Right hindlimb (tissue), 1 donor: ENCODE measurements at regions not wholly inside any gene's neighbourhood (a gene's known extent, or its start where the extent isn't known, plus 50 kb on each side); places are given as distances from the start of the nearest gene placed in this dataset.
"Not testable (repeated sequence)": the region's sequence is repeated elsewhere in the genome, so short reads cannot be mapped to it uniquely, and the experiment has no call there.

ENCODE experiments used
- DNase-seq: peaks from one replicate; pipeline ENCODE4 v3.0.0-alpha.2; 2018

DNA sequence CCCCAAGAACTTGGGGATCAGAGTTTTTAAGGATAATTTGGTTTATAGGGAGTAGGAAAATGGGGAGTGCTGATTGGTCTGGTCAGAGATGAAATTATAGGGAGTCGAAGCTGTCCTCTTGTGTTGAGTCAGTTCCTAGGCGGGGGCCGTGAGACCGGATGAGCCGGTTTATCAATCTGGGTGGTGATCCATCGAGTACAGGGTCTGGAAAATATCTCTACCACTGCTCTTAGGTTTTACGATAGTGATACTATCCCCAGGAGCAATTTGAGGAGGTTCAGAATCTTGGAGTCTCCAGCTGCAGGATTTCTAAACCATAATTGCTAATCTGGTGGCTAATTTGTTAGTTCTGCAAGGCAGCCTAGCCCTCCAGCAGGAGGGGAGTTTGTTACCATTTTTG is 403.4 kb downstream of the CDH11 start:
- DNase-seq, result no peak

DNA sequence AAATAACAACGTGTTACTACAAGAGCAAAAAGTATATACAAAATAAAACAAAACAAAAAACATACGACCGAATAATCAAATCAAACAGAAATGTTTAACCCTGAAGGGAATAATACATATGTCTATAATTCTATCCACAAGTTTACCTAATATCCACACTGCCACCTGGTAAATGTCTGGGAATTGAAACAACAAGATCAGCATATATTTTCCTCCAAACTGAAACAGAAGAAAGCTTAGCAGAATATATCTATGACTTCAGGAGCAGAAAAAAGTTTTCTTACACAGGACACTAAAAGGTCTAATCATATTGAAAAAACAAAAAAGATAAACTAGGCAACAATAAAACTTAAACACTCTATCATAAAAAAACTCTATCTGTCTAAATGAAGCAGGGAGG is 404.0 kb downstream of the CDH11 start:
- no peak for DNase-seq

DNA sequence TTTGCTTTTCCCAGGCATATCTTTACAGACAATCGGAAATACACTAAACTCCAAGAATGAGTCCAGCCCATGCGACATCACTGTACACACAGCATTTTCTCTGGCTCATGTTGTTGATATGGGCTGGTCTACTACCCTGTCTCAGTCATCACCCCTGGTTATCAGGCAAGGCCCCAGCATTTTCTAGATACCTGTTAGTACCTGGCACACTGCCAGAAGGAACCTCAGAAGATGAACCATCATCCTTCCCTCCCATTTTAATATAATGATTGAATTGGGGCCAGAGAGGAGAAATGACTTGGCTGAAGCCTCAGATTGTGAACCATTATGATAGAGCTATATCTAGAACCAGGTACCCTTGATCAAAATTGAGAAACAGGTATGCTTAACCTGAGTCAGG is 406.2 kb downstream of the CDH11 start:
- no peak for DNase-seq

DNA sequence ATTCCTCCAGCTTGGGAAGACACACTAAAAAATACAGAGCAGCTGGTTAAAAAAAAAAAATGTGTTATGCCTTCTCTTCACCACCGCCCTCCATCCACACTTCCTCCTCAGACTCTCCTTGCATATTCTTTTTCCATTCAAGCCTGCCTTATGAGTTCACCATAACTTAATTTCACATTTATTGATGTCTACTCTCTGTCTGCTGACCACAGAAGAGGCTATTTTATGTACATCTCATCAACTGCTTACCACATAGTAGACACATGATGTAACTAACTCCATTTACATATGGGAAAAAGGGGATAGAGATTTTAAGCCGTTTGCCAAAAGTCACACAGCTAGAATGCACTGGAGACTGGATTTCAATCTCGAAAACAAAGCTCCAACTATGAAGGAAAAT is 409.8 kb downstream of the CDH11 start:
- DNase-seq, result no peak

DNA sequence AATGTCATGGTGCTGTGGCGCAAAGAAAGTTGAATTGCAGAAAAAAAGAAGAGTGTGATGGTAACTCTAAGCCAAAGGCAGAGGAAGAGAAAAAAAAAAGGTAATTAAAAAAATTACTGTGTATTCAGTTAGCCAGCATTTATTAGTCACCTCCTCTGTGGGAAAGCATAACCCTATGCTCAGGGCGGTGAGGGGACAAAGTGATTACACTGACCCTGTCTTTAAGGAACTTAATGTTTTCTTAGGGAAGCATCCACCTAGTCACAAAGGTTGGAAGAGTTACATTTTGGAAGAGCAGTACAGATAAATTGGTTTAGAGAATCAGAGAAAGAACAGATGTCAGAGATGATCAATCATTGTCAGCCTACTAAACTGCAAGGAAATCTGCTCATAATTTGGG is 410.3 kb downstream of the CDH11 start:
- no peak for DNase-seq

DNA sequence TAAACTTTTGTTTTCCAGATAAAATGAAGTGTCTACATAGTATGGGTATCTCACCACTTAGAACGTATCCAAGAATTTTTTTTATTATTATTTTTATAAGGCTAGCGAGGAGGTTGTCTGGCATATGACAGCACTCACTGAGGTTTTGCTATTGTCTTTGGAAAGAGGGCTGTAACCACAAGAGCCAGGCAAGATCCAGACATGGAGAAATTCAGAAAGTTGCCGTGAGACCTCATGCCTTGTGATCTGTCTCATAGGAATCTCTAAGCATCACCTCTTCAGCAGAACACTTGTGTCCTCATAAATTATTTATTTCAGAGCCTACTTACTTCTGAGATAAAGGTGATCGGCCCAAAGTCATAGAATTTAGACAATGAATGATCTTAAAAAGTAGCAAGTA is 410.8 kb downstream of the CDH11 start:
- DNase-seq, result no peak

DNA sequence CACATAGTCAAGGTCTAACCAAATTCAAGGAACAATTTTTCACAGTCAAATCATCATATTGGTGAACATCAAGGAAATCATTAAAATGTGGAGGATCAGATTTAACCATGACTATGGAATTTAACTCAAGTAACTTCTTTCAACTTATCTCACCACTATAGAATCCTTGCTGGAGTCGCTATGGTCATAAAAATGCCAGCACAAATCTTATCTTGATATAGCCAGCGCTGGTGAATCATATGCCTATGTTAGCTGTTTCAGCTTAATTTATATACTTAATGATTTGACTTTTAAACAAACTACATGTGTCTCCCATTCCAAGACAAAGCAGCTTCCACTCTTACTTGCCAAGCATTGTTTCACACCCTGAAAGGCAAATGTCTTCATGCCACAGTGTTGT is 416.4 kb downstream of the CDH11 start:
- DNase-seq, result no peak

DNA sequence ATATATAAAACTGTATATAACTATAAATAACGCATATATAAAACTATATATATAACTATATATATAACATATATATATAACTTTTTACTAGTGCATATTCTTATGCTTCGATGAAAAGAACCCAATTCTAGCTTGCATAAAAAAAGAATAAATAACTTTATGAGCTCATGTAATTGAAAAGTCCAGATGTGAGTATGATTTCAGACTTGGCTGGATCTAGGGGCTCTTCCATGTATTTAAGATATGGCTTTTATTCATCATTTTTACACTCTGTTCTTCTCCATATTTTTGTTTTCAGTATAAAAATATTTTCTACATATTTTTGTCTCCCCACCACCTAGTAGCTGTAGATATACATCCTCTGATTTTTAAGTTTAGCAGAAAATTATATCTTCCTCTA is 417.5 kb downstream of the CDH11 start:
- no peak for DNase-seq

DNA sequence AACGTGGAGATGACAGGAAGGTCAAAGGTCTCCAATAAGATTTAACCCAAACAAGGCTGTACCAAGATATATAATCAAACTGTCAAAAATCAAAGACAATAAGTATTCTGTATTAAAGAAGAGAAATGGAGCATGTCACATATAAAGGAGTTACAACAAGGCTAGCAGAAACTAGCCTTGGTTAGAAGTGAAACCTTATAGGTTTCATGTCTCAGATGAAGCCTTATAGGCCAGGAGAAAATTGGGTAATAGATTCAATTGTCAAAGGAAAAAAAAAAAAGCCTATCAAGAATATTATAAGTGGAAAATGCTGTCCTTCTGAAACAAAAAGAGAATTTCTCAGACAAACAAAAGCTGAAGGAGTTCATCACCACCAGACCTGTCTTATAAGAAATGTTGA is 419.4 kb downstream of the CDH11 start:
- no peak for DNase-seq

DNA sequence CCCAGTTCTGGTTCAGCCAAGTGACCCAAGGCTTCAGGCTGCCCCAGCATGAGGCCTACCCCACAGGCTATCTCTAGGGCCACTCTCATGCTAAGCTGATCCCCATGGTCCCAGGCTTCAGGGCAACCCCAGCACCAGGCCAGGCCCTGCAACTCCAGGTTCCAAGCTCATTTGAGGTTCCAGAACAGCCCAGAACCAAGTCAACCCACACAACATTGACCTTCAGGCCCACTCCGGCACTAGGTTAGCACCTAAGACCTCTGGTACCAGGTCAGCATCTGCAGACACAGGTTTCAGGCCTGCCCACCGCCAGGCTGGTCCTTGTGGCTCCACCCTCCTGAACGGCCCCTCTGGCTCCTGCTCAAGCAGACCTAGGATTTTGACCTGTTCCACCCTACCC is 421.2 kb downstream of the CDH11 start:
- DNase-seq, result peak; percentile 23

DNA sequence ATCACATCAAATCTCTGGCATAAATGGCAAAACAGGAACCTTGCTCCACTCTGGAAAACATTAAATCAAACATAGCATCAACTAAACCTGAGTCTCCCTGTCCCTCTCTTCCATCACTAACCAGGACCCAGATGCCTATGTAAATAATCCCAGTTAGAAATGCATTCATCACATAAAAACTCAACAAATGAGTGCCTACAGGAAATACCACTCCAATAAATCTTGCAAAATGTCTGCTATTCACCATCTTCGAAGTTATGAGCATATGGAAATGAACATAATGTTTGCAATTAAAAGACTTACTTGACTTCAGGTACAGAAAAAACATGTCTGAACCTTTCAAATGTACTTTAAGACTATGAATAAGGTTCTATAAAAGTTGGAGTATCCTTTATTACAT is 425.0 kb downstream of the CDH11 start:
- no peak for DNase-seq

DNA sequence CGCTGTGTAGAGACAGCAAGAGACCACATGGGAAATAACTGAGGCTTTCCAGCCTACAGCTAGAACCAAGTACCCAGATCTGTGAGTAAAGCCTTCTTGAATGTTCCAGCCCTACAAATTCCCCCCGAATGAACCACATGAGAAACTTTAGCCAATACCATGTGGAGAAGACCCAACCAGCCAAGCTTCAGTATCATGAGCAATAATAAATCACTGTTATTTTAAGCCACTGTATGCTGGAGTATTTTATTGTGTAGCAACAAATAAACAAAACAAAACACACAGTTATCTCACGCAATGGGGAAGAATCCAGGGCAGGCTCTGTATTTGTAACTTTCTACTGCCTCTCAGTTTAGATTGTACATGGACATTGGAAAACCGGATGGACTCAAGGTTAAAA is 426.2 kb downstream of the CDH11 start:
- DNase-seq, result no peak

DNA sequence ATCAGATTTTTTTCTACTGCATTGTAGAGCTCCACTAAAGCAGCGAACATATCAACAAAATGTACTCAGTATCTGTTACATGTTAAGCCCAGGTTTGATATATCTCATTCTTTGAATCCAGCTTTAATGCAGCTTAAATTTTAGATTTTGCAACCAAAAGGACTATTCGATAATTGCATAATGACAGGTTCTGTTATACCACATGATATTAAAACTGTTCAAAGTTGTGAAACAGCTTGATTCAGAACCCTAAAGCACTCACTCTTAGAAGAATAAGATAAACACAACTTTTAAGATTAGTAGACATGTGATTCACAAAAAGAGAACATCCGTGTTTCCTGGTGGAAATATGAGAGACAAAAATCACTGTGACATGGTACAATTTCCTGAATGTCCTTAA is 427.9 kb downstream of the CDH11 start:
- no peak for DNase-seq

DNA sequence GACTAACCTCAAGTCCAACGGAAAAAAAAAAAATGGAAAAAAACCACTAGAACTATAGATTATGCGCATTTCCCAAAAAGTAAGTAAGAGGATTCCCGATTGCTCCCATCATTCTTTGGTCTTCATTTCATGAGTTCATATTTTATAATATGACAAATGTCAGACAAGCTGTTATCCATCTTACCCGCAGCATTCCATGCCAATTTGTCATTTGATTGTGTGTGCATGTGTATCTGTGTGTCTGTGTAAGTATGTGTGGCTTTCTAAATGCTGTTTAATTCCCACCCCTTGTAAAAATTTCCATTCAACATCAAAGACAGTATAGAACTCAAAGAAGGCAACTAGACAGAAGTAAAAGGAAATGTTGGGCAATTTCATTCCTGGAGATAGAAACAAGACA is 434.1 kb downstream of the CDH11 start:
- no peak for DNase-seq

DNA sequence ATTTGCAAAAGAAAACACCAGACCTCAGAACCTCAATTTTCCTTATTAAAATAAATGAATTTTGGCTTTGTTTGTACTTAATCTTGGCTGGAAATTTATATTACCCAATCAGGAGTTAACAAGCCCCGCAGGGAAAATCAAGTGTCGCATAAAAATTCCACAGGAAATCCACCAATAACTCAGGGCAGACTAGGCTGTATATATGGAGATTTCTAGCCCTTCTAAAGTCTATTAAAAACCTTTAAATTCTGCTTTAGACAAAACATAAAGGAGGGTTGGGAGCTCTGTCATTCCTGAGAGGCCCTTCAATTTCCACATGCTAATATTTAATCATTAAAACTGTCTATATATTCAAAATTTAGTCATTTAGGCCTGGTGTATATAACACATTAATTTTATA is 434.7 kb downstream of the CDH11 start:
- DNase-seq, result no peak

DNA sequence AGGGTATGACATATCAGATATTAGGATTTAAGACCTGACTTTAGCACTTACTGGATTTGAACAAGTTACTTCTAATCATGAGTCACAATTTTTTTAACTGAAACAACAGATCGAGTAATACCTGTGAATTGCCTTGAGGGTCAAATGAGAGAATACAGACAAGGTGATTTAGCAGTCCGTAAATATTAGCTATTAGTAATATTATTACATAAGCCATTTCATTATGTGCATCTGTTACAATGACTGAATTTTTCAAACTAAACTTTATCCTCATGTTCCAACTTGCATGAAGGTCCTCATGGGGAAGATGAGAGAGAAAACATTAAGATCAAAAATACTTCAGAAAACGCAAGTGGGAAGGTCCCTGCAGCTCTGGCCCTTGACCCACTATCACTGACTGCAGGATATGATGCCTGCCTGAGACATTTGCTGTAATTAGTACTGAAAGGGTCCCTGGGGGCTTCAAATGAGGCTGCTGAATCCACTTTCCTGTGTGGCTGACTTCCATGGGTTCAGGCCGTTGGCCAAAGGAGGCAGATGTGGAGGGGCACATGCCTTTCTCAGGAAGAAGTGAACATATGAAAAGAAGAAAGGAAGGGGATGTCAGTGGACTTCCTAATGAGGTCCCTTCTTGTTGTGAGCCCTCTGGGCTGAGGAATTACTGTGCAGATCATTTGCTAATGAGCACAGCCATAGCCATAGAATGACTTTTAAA is 441.7 kb downstream of the CDH11 start:
- DNase-seq, result no peak

DNA sequence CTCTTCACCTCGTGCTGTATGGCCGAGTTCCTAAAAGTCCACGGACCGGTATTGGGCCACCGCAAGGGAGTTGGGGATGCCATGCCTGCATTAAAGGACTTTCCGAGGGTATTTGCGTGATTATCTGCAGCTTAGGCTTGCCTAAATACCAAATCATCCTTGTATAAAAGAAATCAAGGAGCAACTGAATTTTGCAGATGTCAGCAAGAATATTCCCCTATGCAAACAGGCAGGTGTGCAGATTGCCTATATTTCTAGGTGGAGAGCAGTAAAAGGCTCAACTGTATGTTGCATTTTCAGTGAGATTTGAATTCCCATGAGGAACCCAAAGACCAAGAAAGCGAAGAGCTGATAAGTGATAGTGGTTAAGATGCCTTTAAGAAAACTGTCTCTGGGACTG is 452.3 kb downstream of the CDH11 start:
- no peak for DNase-seq

DNA sequence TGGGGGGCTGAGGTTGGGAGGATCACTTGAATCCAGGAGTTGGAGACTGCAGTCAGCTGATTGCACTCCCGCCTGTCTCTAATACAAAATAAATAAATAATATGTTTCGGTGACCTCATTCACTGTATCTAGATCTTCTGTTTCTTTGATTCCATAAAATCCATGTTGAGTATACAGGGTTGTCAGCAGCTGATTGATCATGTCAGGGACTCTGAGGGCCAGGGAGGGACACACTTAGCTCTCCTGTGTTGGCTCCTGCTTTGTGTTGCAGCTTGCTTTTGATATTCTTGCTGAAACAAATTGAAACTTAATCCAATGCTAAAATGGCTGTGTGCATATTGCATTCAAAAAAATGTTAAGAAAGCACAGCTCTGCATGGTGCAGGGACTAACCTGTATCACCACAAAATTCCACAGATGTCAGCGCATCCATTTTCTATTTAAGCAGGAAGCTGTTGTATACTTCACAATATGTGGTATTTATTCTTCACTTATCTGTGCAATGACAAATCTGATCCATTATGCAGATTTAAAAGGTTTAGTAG is 454.5 kb downstream of the CDH11 start:
- DNase-seq, result no peak

DNA sequence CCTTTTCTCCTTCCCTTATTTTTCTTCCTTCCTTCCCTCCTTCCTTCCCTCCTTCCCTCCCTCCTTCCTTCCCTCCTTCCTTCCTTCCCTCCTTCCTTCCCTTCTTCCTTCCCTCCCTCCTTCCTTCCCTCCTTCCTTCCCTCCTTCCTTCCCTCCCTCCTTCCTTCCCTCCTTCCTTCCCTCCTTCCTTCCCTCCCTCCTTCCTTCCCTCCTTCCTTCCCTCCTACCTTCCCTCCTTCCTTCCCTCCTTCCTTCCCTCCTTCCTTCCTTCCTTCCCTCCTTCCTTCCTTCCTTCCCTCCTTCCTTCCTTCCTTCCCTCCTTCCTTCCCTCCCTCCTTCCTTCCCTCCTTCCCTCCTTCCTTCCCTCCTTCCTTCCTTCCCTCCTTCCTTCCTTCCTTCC is 459.6 kb downstream of the CDH11 start:
- DNase-seq, result not testable (repeated sequence)

DNA sequence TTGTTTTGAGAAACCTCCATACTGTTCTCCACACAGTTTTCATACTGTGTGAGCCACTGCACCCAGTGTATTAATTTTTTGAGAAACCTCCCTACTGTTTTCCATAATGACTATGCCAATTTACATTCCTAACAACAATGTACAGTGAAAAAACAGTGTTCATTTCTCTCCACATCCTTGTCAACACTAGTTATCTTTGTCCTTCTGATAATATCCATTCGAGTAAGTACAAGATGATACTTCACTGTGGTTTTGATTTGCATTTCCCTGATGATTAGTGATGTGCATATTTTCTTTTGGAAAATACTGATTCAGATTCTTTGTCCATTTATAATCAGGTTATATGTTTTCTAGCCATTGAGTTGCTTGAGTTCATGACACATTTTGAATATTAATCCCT is 462.0 kb downstream of the CDH11 start:
- DNase-seq, result no peak

DNA sequence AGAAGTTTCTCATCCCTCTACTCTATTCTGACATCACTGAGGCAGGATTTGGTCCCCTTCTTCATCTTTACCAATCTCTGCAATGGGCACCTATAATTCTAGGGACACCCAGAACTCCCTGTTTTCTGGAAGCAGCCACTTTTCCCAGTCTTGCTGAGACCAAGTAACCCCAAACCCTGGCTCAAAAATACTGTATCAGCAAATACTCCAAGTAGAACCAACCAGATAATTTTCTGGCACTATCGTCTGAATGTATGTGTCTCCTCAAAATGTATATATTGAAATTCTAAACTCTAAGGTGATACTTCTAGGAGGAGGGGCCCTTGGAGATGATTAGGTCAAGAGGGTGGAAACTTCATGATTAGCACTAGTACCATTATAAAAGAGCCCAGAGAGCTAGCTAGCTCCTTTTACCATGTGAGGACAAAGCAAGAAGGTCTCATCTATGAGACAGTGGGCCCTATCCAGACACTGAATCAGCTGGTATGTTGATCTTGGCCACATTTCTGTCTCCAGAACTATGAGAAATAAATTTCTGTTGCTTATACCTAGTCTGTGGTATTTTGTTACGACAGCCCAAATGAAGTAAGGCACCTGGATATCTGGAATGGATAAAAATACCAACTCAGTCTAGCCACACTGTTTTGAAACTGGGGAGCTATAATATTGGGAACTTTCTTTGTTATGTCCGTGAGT is 464.4 kb downstream of the CDH11 start:
- no peak for DNase-seq

DNA sequence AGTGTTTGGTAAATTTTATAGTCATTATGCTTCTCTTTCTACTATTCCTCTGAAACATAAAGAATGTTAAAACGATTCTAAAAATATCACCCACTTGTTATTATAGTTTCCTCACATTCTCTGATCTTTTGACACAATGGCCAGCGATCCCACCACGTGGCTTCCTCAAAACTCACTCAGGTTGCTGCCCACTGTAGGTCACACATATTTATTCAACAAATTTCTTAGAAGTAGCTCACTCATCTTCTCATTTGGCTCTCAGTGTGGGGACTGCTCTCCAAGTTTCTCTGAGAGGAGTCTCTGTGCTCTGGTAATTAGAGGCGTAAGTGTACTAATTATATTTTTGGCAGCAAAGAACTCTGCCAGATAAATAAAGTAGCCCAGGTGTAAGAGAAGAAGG is 465.4 kb downstream of the CDH11 start:
- no peak for DNase-seq

DNA sequence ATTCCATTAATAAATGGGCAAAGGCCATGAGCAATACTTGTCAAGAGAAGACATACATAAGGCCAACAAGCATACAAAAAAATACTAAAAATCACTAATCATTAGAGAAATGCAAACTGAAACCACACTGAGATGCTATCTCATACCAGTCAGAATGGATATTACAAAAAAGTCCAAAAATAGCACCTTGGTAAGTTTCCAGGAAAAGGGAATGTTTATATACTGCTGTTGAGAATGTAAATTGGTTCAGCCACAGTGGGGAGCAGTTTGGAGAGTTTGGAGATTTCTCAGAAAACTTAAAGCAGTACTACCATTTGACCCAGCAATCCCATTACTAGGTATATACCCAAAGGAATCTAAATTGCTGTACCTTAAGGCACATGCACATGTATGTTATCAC is 467.7 kb downstream of the CDH11 start:
- DNase-seq, result no peak

DNA sequence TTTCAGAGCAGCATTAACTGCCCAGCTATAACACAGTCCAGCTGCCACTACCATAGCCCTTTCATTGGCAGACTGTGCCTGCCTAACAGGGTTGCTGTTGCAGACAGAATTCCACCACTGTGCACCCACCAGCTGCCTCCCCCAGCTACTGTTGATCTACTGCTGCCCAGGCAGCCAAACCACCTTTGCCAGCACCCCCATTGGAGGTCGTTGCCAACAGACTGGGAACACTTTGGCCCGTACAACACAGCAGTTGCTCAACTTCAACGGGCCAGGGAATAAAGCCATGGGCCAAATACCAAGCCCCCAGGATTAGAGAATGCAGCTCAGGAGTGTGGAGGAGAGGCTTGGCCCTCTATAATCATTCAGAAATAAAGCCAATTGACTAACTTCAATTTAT is 473.6 kb downstream of the CDH11 start:
- DNase-seq, result no peak

DNA sequence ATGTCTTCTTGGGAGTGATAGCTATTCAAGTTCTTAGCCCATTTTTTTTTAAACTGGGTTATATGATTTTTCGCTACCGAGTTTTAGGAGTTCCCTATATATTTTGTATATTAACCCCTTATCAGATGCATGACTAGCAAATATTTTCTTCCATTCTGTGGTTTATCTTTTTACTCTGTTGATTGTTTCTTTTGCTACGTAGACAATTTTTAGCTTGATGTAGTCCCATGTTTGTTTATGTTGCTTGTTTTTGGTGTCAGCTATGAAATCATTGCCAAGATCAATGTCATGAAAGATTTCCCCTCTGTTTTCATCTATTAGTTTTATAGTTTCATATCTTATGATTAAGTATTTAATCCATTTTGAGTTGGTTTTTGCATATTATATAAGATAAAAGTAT is 480.5 kb downstream of the CDH11 start:
- DNase-seq, result no peak
